Caco-2 (cell line): ENCODE measurements at regions not wholly inside any gene's neighbourhood (a gene's known extent, or its start where the extent isn't known, plus 50 kb on each side); places are given as distances from the start of the nearest gene placed in this dataset.

ENCODE experiments used
- BruUV-seq: library from RNA; stranded (reverse); fragments of 400-500 nt; replicated peaks from 2 replicates; lab custom pipeline; 2021; lab: Mats Ljungman, UMichigan
- CTCF ChIA-PET: fragments of 300-600 bp; sonication (Branson Sonifier 250); formaldehyde crosslinking; loops from one replicate; lab custom pipeline; 2022; ENCODE audit warnings: antibody characterized with exemption; lab: Charles Lee
- POLR2A ChIA-PET: fragments of 300-600 bp; sonication (Branson Sonifier 250); formaldehyde crosslinking; loops from one replicate; lab custom pipeline; 2022; ENCODE audit warnings: antibody characterized with exemption; lab: Charles Lee
- DNase-seq, 2 experiments: peaks; one replicate each; pipeline versions ENCODE4 v3.0.0 to v3.0.0-alpha.2; 2020 to 2022
- H3K27me3 ChIP-seq: replicated peaks from 2 replicates; pipeline ENCODE4 v1.6.0; 2011; ENCODE audit warnings: low read length; ENCODE audit not compliant: control insufficient read depth, insufficient read depth
- H3K36me3 ChIP-seq: 2 replicates; pipeline ENCODE4 v1.5.1; 2011; ENCODE audit warnings: low read length; ENCODE audit not compliant: control insufficient read depth, insufficient read depth
- H3K4me1 ChIP-seq: fragments of 250-450 bp; sonication (Bioruptor Pico); 2 replicates; pipeline ENCODE4 v1.5.1; 2020; ENCODE audit warnings: mild to moderate bottlenecking
- H3K4me3 ChIP-seq: 2 replicates; pipeline ENCODE4 v1.5.1; 2011; ENCODE audit warnings: low read depth, mild to moderate bottlenecking, control low read depth, low read length
- H3K9me3 ChIP-seq: fragments of 250-450 bp; sonication (Bioruptor Pico); 2 replicates; pipeline ENCODE4 v1.5.1; 2020; ENCODE audit warnings: mild to moderate bottlenecking, moderate library complexity
- H3K27ac Mint-ChIP-seq: one replicate; pipeline ENCODE4 v1.8.0; 2022; ENCODE audit warnings: mixed read lengths; ENCODE audit not compliant: unreplicated experiment
- H3K27me3 Mint-ChIP-seq: one replicate; pipeline ENCODE4 v1.8.0; 2022; ENCODE audit warnings: mixed read lengths; ENCODE audit not compliant: insufficient read depth, unreplicated experiment
- H3K36me3 Mint-ChIP-seq: one replicate; pipeline ENCODE4 v1.8.0; 2022; ENCODE audit warnings: mild to moderate bottlenecking, mixed read lengths; ENCODE audit not compliant: insufficient read depth, unreplicated experiment
- H3K4me1 Mint-ChIP-seq: one replicate; pipeline ENCODE4 v1.8.0; 2022; ENCODE audit warnings: low read depth, mixed read lengths; ENCODE audit not compliant: unreplicated experiment
- H3K4me3 Mint-ChIP-seq: one replicate; pipeline ENCODE4 v1.8.0; 2022; ENCODE audit warnings: mild to moderate bottlenecking, moderate library complexity, mixed read lengths; ENCODE audit not compliant: unreplicated experiment
- H3K9me3 Mint-ChIP-seq: one replicate; pipeline ENCODE4 v1.8.0; 2022; ENCODE audit warnings: mixed read lengths; ENCODE audit not compliant: unreplicated experiment
- CTCF ChIP-seq, 2 experiments: fragments of 200-600 bp in 1 of 2; IDR thresholded peaks; 1 replicate in 1 of 2; 2 replicates in 1 of 2; pipeline versions ENCODE4 v1.5.1 to v1.8.0; 2011 to 2022; ENCODE audit warnings: antibody characterized with exemption in 1 of 2, control low read depth in 1 of 2, inconsistent platforms in 1 of 2, low read depth in 1 of 2, low read length in 1 of 2, mild to moderate bottlenecking in 1 of 2, moderate library complexity in 1 of 2; ENCODE audit not compliant: insufficient read depth in 1 of 2, severe bottlenecking in 1 of 2, unreplicated experiment in 1 of 2
- intact Hi-C: fragments of 100-400 bp; cut with micrococcal nuclease; formaldehyde crosslinking; loops from one replicate; pipeline ENCODE4 v1.10.0; 2022; ENCODE audit not compliant: unreplicated experiment

DNA sequence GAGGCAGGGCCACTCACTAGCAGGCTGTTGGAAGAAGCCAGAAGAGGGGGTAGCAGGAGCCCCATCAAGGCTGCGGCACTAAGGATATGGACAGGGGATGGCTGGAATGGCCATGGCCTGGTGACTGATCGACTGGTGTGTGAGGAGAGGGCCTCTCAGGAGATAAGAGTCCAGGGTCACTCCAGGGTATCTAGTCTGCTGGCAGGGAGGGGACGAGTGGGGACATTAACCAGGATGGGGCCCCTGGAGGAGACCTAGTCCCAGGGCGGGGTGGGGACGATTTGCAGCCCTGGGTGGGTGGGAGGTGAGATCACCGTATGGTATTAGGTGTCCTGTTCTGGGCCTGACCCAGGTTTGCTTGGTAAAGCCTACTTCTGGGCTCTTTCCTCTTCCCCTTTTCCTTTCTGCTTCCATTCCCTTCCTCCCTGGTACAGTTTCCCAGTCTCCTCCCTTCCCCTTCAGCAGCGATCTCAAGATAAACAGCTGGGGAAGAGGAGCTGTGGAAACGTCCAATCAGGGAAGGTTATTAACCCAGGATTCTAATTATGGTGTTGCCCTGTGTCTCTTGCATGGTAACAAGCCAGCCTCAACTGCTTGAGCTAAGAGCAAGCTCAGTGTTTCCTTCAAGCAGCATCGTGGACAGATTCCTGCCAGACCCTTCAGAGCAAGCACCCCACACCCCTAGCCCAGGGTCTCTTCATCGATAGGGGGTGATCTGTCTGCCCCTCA lies 233.2 kb downstream of the RPS24 start:
- no peaks in the 10 kb centered on the region for H3K27me3 ChIP-seq
- H3K36me3 ChIP-seq, result no peaks in the 10 kb centered on the region
- no peak for DNase-seq
- TF ChIP-seq CTCF (IDR thresholded peaks at IDR 0.05; ENCODE audit: insufficient read depth in 1 of 2, low read depth in 1 of 2, low read length in 1 of 2, severe bottlenecking in 1 of 2, unreplicated experiment in 1 of 2), result no peak
- Mint-ChIP-seq H3K36me3 (peaks cover 4% of the 10 kb centered on the region), H3K9me3 (no peaks in the 10 kb centered on the region), H3K4me3 (no peak overlapping the region), H3K4me1 (peaks cover 14% of the 10 kb centered on the region), H3K27me3 (no peaks in the 10 kb centered on the region), H3K27ac (no peak overlapping the region)
- no TSS peak for BruUV-seq
- peaks cover 11% of the 10 kb centered on the region; the same call in 1 of the 2 replicates for H3K4me1 ChIP-seq
- intact Hi-C loops, result no loop called here
- ChIA-PET CTCF (interaction anchor here (0.6 kb wide), 1 partner anchor 707 kb away, joined by 3 read pairs; no protein-coding TSS in a partner anchor), POLR2A (no interaction called here)
- H3K9me3 ChIP-seq, result no peaks in the 10 kb centered on the region; the same call in 1 of the 2 replicates
- H3K4me3 ChIP-seq, result no peak overlapping the region

DNA sequence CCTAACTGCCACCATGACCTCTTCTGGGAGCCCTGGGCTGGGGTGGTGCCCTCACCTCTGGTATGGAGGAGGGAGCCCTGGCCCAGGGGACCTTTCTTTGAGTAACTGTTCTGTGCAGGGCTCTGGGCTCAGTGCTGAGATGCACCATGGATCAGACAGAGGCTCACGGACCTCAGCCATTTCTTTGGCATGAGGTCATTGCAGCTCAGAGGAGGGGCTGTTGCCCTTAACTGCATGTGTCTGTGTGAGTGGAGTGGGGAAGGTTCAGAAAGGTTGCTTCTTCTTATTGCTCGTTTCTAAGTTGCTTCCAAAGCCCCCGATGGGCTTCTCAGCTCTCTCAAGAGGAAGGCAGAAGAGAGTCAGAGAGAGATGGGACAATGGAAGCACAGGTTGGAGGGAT lies 233.9 kb downstream of the RPS24 start:
- H3K4me3 ChIP-seq, result no peak overlapping the region
- H3K9me3 Mint-ChIP-seq, result no peaks in the 10 kb centered on the region
- peaks cover 4% of the 10 kb centered on the region for H3K36me3 Mint-ChIP-seq
- no peak for TF ChIP-seq CTCF (IDR thresholded peaks at IDR 0.05; ENCODE audit: insufficient read depth in 1 of 2, low read depth in 1 of 2, low read length in 1 of 2, severe bottlenecking in 1 of 2, unreplicated experiment in 1 of 2)
- H3K9me3 ChIP-seq, result no peaks in the 10 kb centered on the region; the same call in 1 of the 2 replicates
- H3K27me3 Mint-ChIP-seq, result no peaks in the 10 kb centered on the region
- intact Hi-C loops, result no loop called here
- H3K4me1 ChIP-seq, result peaks cover 11% of the 10 kb centered on the region; the same call in 1 of the 2 replicates
- CTCF ChIA-PET, result interaction anchor here (0.6 kb wide), 1 partner anchor 706 kb away, joined by 3 read pairs; no protein-coding TSS in a partner anchor
- no peak for DNase-seq
- no TSS peak for BruUV-seq
- no peaks in the 10 kb centered on the region for H3K36me3 ChIP-seq
- no peaks in the 10 kb centered on the region for H3K27me3 ChIP-seq
- POLR2A ChIA-PET, result no interaction called here
- H3K27ac Mint-ChIP-seq, result no peak overlapping the region
- peaks cover 14% of the 10 kb centered on the region for H3K4me1 Mint-ChIP-seq
- H3K4me3 Mint-ChIP-seq, result no peak overlapping the region

DNA sequence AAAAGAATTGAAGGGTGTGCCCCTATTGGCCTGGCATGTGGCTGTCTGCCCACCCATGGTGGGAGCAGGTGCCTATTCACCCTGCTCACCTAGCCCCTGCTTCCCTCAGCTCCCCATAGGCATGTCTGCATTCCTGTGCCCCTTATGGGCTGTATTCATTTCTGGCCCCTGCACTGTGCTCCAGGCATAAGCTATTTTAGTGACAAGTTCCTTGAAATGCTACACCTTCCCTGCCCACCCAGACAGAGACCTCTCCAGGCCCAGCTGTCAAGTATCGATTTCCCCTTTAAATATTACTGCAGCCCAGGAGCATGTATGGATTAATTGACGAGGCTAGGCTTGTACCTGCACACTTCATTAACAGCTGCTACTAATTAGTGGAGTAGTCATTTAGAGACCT lies 235.4 kb downstream of the RPS24 start:
- Mint-ChIP-seq H3K9me3 (no peaks in the 10 kb centered on the region), H3K36me3 (peaks cover 4% of the 10 kb centered on the region), H3K27me3 (no peaks in the 10 kb centered on the region), H3K4me3 (no peak overlapping the region), H3K27ac (no peak overlapping the region), H3K4me1 (peaks cover 14% of the 10 kb centered on the region)
- H3K4me1 ChIP-seq, result peaks cover 11% of the 10 kb centered on the region; the same call in 1 of the 2 replicates
- H3K4me3 ChIP-seq, result no peak overlapping the region
- no peak for TF ChIP-seq CTCF (IDR thresholded peaks at IDR 0.05; ENCODE audit: insufficient read depth in 1 of 2, low read depth in 1 of 2, low read length in 1 of 2, severe bottlenecking in 1 of 2, unreplicated experiment in 1 of 2)
- CTCF ChIA-PET, result no interaction called here
- H3K27me3 ChIP-seq, result no peaks in the 10 kb centered on the region
- DNase-seq, result no peak
- BruUV-seq, result no TSS peak
- H3K9me3 ChIP-seq, result no peaks in the 10 kb centered on the region; the same call in 1 of the 2 replicates
- POLR2A ChIA-PET, result no interaction called here
- H3K36me3 ChIP-seq, result no peaks in the 10 kb centered on the region
- intact Hi-C loops, result no loop called here
